ENCODE measurements at regions not wholly inside any gene's neighbourhood (a gene's known extent, or its start where the extent isn't known, plus 50 kb on each side); places are given as distances from the start of the nearest gene placed in this dataset.

DNA sequence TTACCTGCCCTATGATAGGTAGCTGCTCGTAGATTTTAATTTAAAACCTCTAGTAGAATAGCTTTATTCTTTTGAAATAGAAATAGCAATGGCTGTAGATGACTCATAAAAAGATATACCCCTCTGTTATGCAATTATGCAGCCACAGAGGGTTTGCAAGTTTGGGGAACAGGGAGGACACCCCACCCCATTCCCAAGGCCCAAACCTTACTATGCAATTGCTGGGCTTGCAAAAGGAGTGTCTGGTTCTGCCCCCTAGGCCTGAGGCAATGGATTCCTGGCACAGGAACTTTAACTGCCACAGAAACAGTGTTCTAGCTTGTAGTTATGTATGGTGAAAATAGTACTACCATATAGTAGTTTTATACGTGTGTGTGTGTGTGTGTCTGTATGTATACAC lies 403.3 kb downstream of the ADAMTS20 start:
- no peak for DNase-seq
- Histone ChIP-seq H2BK15ac (ENCODE audit: low read depth, poor library complexity, severe bottlenecking) (no peak overlapping the region), H3K9me3 (ENCODE audit: control insufficient read depth, low read length) (no peaks in the 10 kb centered on the region), H3K79me1 (replicated peaks; ENCODE audit: low read length, poor library complexity, severe bottlenecking) (no peaks in the 10 kb centered on the region), H4K8ac (ENCODE audit: low read length) (no peak overlapping the region), H2BK12ac (ENCODE audit: low read length in 2 of 2) (no peak overlapping the region), H2AFZ (ENCODE audit: low read depth, low read length) (no peak overlapping the region), H3K4me3 (ENCODE audit: insufficient read depth in 1 of 2, low read depth in 1 of 2, low read length in 2 of 2) (peak overlapping the region in 1 of 2 experiments; percentile 37), H3K27me3 (ENCODE audit: control insufficient read depth in 1 of 2, insufficient read depth in 1 of 2, low read length in 2 of 2) (no peaks in the 10 kb centered on the region), H2AK5ac (ENCODE audit: low read length, severe bottlenecking) (no peak overlapping the region), H3K4me1 (ENCODE audit: control insufficient read depth, insufficient read depth, low read depth, low read length) (no peaks in the 10 kb centered on the region), H2BK120ac (ENCODE audit: low read depth, low read length) (no peak overlapping the region), H3K4ac (ENCODE audit: low read depth in 1 of 2, low read length in 2 of 2) (no peak overlapping the region), H3K4me2 (ENCODE audit: low read length, poor library complexity, severe bottlenecking) (no peak overlapping the region), H3K27ac (ENCODE audit: low read length, poor library complexity, severe bottlenecking) (no peak overlapping the region), H3K36me3 (ENCODE audit: control insufficient read depth in 1 of 2, insufficient read depth in 2 of 2, low read depth in 1 of 2, low read length in 2 of 2) (no peaks in the 10 kb centered on the region), H4K91ac (ENCODE audit: low read length) (no peak overlapping the region), H3K18ac (ENCODE audit: low read depth in 1 of 2, low read length in 2 of 2) (no peak overlapping the region), H3K9ac (ENCODE audit: low read length) (no peak overlapping the region), H3K23ac (ENCODE audit: low read length in 2 of 2) (no peak overlapping the region), H3K14ac (ENCODE audit: low read length in 2 of 2) (no peak overlapping the region), H2BK5ac (ENCODE audit: low read depth, low read length, poor library complexity, severe bottlenecking) (no peak overlapping the region)
- no CpG with 5 or more reads among the region's 2 CpGs for WGBS

DNA sequence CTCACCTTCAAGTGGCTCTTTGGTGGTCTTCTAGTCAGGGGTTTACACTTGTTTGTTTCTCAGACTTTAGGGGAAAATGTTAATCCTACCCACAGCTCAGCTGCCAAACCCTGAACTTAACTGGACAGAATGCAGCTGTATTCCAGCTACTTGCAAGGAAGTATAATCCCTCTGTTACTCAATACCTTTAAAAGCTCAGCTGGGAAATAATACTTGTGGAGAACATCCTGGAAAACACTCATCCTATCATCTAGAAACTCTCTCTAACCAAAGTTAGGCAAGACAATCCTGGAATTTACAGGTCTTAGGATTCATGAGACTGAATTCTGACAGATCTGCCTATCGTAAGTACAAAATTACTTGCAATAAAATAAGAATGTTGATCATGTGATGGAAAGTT lies 404.1 kb downstream of the ADAMTS20 start:
- Histone ChIP-seq H3K18ac (ENCODE audit: low read depth in 1 of 2, low read length in 2 of 2) (no peak overlapping the region), H2AFZ (ENCODE audit: low read depth, low read length) (no peak overlapping the region), H3K4me1 (ENCODE audit: control insufficient read depth, insufficient read depth, low read depth, low read length) (no peaks in the 10 kb centered on the region), H3K27me3 (ENCODE audit: control insufficient read depth in 1 of 2, insufficient read depth in 1 of 2, low read length in 2 of 2) (no peaks in the 10 kb centered on the region), H3K36me3 (ENCODE audit: control insufficient read depth in 1 of 2, insufficient read depth in 2 of 2, low read depth in 1 of 2, low read length in 2 of 2) (no peaks in the 10 kb centered on the region), H3K79me1 (replicated peaks; ENCODE audit: low read length, poor library complexity, severe bottlenecking) (no peaks in the 10 kb centered on the region), H3K9ac (ENCODE audit: low read length) (peak overlapping the region; percentile 1), H3K14ac (ENCODE audit: low read length in 2 of 2) (no peak overlapping the region), H4K91ac (ENCODE audit: low read length) (no peak overlapping the region), H2BK12ac (ENCODE audit: low read length in 2 of 2) (no peak overlapping the region), H3K9me3 (ENCODE audit: control insufficient read depth, low read length) (no peaks in the 10 kb centered on the region), H2BK120ac (ENCODE audit: low read depth, low read length) (no peak overlapping the region), H2AK5ac (ENCODE audit: low read length, severe bottlenecking) (no peak overlapping the region), H3K27ac (ENCODE audit: low read length, poor library complexity, severe bottlenecking) (no peak overlapping the region), H3K4me3 (ENCODE audit: insufficient read depth in 1 of 2, low read depth in 1 of 2, low read length in 2 of 2) (peak overlapping the region in 1 of 2 experiments; percentile 10), H2BK5ac (ENCODE audit: low read depth, low read length, poor library complexity, severe bottlenecking) (no peak overlapping the region), H4K8ac (ENCODE audit: low read length) (no peak overlapping the region), H3K4me2 (ENCODE audit: low read length, poor library complexity, severe bottlenecking) (no peak overlapping the region), H3K23ac (ENCODE audit: low read length in 2 of 2) (no peak overlapping the region), H3K4ac (ENCODE audit: low read depth in 1 of 2, low read length in 2 of 2) (no peak overlapping the region), H2BK15ac (ENCODE audit: low read depth, poor library complexity, severe bottlenecking) (no peak overlapping the region)
- 100% methylated on average over 1 of the region's 1 CpG for WGBS
- peak; percentile 15 for DNase-seq

GRCh38 chr12:43145481-43145880 lies 406.5 kb downstream of the ADAMTS20 start:
- no peak overlapping the region for H3K4me2 ChIP-seq (ENCODE audit: low read length, poor library complexity, severe bottlenecking)
- no peak overlapping the region for H3K18ac ChIP-seq (ENCODE audit: low read depth in 1 of 2, low read length in 2 of 2)
- no peak for DNase-seq
- H3K9me3 ChIP-seq (ENCODE audit: control insufficient read depth, low read length): no peaks in the 10 kb centered on the region
- H2AK5ac ChIP-seq (ENCODE audit: low read length, severe bottlenecking): no peak overlapping the region
- no peak overlapping the region for H3K27ac ChIP-seq (ENCODE audit: low read length, poor library complexity, severe bottlenecking)
- no peak overlapping the region for H3K4me3 ChIP-seq (ENCODE audit: insufficient read depth in 1 of 2, low read depth in 1 of 2, low read length in 2 of 2)
- H3K4ac ChIP-seq (ENCODE audit: low read depth in 1 of 2, low read length in 2 of 2): no peak overlapping the region
- no peaks in the 10 kb centered on the region for H3K4me1 ChIP-seq (ENCODE audit: control insufficient read depth, insufficient read depth, low read depth, low read length)
- no peak overlapping the region for H3K23ac ChIP-seq (ENCODE audit: low read length in 2 of 2)
- H2BK5ac ChIP-seq (ENCODE audit: low read depth, low read length, poor library complexity, severe bottlenecking): no peak overlapping the region
- H2BK15ac ChIP-seq (ENCODE audit: low read depth, poor library complexity, severe bottlenecking): no peak overlapping the region
- no peak overlapping the region for H2BK120ac ChIP-seq (ENCODE audit: low read depth, low read length)
- WGBS: 84% methylated on average over 2 of the region's 2 CpGs
- H4K91ac ChIP-seq (ENCODE audit: low read length): no peak overlapping the region
- no peak overlapping the region for H2AFZ ChIP-seq (ENCODE audit: low read depth, low read length)
- no peak overlapping the region for H2BK12ac ChIP-seq (ENCODE audit: low read length in 2 of 2)
- H3K9ac ChIP-seq (ENCODE audit: low read length): no peak overlapping the region
- H3K27me3 ChIP-seq (ENCODE audit: control insufficient read depth in 1 of 2, insufficient read depth in 1 of 2, low read length in 2 of 2): no peaks in the 10 kb centered on the region
- H3K79me1 ChIP-seq (replicated peaks; ENCODE audit: low read length, poor library complexity, severe bottlenecking): no peaks in the 10 kb centered on the region
- H3K14ac ChIP-seq (ENCODE audit: low read length in 2 of 2): no peak overlapping the region
- no peaks in the 10 kb centered on the region for H3K36me3 ChIP-seq (ENCODE audit: control insufficient read depth in 1 of 2, insufficient read depth in 2 of 2, low read depth in 1 of 2, low read length in 2 of 2)
- no peak overlapping the region for H4K8ac ChIP-seq (ENCODE audit: low read length)

DNA sequence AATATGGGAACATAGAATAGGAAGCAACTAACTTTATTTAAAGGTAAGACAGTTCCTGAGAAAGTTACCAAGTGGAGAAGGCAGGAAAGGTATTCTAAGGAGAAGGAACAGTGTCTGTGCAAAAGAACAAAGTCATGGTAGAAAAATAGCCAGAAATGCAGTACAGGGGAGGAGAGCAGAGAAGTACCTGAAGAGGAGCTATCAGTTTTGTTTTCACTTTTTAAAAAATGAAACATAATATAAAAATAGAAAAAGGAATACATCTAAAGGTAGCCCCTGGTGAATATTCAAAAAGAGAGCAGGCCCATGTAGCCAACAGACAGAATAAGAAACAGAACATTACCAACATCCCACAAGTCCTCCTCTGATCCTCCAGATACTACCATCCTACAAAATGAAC lies 408.7 kb downstream of the ADAMTS20 start:
- Histone ChIP-seq H2AK5ac (ENCODE audit: low read length, severe bottlenecking) (no peak overlapping the region), H3K14ac (ENCODE audit: low read length in 2 of 2) (no peak overlapping the region), H3K4me2 (ENCODE audit: low read length, poor library complexity, severe bottlenecking) (no peak overlapping the region), H2AFZ (ENCODE audit: low read depth, low read length) (no peak overlapping the region), H2BK12ac (ENCODE audit: low read length in 2 of 2) (no peak overlapping the region), H2BK15ac (ENCODE audit: low read depth, poor library complexity, severe bottlenecking) (no peak overlapping the region), H3K36me3 (ENCODE audit: control insufficient read depth in 1 of 2, insufficient read depth in 2 of 2, low read depth in 1 of 2, low read length in 2 of 2) (no peaks in the 10 kb centered on the region), H2BK5ac (ENCODE audit: low read depth, low read length, poor library complexity, severe bottlenecking) (no peak overlapping the region), H3K4ac (ENCODE audit: low read depth in 1 of 2, low read length in 2 of 2) (no peak overlapping the region), H3K18ac (ENCODE audit: low read depth in 1 of 2, low read length in 2 of 2) (no peak overlapping the region), H3K27me3 (ENCODE audit: control insufficient read depth in 1 of 2, insufficient read depth in 1 of 2, low read length in 2 of 2) (no peaks in the 10 kb centered on the region), H3K4me1 (ENCODE audit: control insufficient read depth, insufficient read depth, low read depth, low read length) (no peaks in the 10 kb centered on the region), H3K9ac (ENCODE audit: low read length) (no peak overlapping the region), H3K23ac (ENCODE audit: low read length in 2 of 2) (no peak overlapping the region), H2BK120ac (ENCODE audit: low read depth, low read length) (no peak overlapping the region), H3K9me3 (ENCODE audit: control insufficient read depth, low read length) (peaks cover 9% of the 10 kb centered on the region), H4K91ac (ENCODE audit: low read length) (no peak overlapping the region), H3K27ac (ENCODE audit: low read length, poor library complexity, severe bottlenecking) (no peak overlapping the region), H3K79me1 (replicated peaks; ENCODE audit: low read length, poor library complexity, severe bottlenecking) (no peaks in the 10 kb centered on the region), H4K8ac (ENCODE audit: low read length) (no peak overlapping the region), H3K4me3 (ENCODE audit: insufficient read depth in 1 of 2, low read depth in 1 of 2, low read length in 2 of 2) (no peak overlapping the region)
- DNase-seq: no peak
